SK-N-SH (cell line): ENCODE measurements at regions not wholly inside any gene's neighbourhood (a gene's known extent, or its start where the extent isn't known, plus 50 kb on each side); places are given as distances from the start of the nearest gene placed in this dataset.

Experiments used
- CTCF ChIP-seq: fragments of 200-600 bp; sonication (generic); IDR thresholded peaks from 2 replicates; pipeline ENCODE4 v1.6.1; 2017; ENCODE audit warnings: antibody characterized with exemption, mild to moderate bottlenecking, moderate library complexity
- EP300 ChIP-seq, 2 experiments: IDR thresholded peaks; 2 replicates each; pipeline versions ENCODE4 v1.4.0 to v1.6.1; 2012; ENCODE audit warnings: borderline replicate concordance in 1 of 2, low read depth in 1 of 2, low read length in 1 of 2
- FOXM1 ChIP-seq: IDR thresholded peaks from 2 replicates; pipeline ENCODE4 v1.4.0; 2012; ENCODE audit warnings: low read depth, mild to moderate bottlenecking
- MXI1 ChIP-seq: IDR thresholded peaks from 2 replicates; pipeline ENCODE4 v1.6.1; 2012; ENCODE audit warnings: mild to moderate bottlenecking, low read depth, low read length, improper control_type of control experiment
- POLR2AphosphoS5 ChIP-seq: IDR thresholded peaks from 2 replicates; pipeline ENCODE4 v1.6.1; 2012; ENCODE audit warnings: low read depth, low read length
- RAD21 ChIP-seq: IDR thresholded peaks from 2 replicates; pipeline ENCODE4 v1.6.1; 2012; ENCODE audit warnings: mild to moderate bottlenecking, low read length
- TCF12 ChIP-seq: IDR thresholded peaks from 2 replicates; pipeline ENCODE4 v1.4.0; 2012
- USF1 ChIP-seq: IDR thresholded peaks from 2 replicates; pipeline ENCODE4 v1.4.0; 2012; ENCODE audit warnings: low read depth, borderline replicate concordance

GRCh38 chr13:73943137-73943964 lies 190.9 kb downstream of the KLF12 start:
- TF ChIP-seq MXI1 (no peak), POLR2AphosphoS5 (no peak), CTCF (no peak), TCF12 (no peak), EP300 (IDR thresholded peaks at IDR 0.05; ENCODE audit: borderline replicate concordance in 1 of 2, low read depth in 1 of 2, low read length in 1 of 2) (peak in 1 of 2 experiments; percentile 77; a peak in 2 of 4 replicates), FOXM1 (no peak), RAD21 (no peak), USF1 (no peak)
